Erythroblast (primary cell): ENCODE measurements at regions not wholly inside any gene's neighbourhood (a gene's known extent, or its start where the extent isn't known, plus 50 kb on each side); places are given as distances from the start of the nearest gene placed in this dataset.

ENCODE experiments used
- DNase-seq, 2 experiments: peaks; one replicate each; lab custom pipeline; 2025; lab: John Stamatoyannopoulos, UW
- GATA1 ChIP-seq: IDR thresholded peaks from 2 replicates; pipeline ENCODE4 v1.6.1; 2011; ENCODE audit warnings: low read depth, mild to moderate bottlenecking, control low read depth, low read length, moderate library complexity
- POLR2A ChIP-seq: IDR thresholded peaks from 2 replicates; pipeline ENCODE4 v1.6.1; 2011; ENCODE audit warnings: mild to moderate bottlenecking, low read length

DNA sequence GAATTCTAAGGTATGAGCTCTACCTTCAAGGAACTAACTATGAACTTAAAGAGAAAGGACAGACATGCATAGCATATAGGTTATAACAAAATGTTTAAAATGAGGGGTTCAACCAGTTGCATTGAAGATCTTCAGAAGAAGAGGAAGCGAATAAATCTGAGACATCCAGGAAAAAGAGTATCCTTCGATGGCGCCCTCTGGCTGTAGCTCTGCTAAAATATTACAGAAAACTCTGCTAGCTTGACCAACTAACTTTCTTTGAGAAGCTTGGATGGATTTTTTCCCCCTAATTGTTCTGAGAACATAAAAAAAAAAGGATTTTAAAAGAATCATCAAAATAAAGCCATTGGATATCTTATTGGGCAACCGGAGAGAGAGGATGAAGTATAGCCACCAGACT lies 659.9 kb upstream of the SOX9 start:
- DNase-seq: peak in 1 of 2 experiments; percentile 0
- no peak for TF ChIP-seq GATA1
- no peak for TF ChIP-seq POLR2A

DNA sequence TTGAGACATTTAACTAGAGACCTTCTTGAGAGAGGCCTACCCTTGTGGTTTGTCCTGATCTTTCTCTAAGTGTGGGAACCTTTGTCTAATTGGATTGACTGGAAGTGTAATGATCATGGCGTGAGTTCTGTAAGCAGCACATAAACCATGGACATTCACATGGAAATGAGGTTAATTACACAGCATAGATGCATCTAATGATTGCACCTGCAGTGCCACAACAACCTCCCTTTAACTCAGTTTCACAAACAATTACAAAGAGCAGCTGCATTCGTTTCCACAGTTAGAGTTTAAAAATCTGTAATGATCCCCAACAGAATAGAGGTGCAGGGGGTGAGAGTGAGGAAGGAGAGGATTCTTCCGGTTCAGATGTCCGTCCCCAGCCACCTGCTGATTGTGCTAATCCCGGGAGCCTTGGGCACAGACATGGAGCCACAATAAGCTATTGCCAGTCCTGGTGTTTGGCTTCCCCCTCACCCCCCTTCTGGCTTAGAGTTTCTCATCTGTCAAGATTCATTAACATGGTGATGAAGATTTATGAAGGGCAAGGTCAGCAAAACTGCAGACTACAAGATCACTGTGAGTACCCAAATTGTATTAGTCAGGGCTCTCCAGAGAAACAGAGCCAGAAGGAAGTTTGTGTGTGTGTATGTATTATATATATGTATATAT lies 659.2 kb upstream of the SOX9 start:
- DNase-seq: no peak
- TF ChIP-seq GATA1: no peak
- no peak for TF ChIP-seq POLR2A

DNA sequence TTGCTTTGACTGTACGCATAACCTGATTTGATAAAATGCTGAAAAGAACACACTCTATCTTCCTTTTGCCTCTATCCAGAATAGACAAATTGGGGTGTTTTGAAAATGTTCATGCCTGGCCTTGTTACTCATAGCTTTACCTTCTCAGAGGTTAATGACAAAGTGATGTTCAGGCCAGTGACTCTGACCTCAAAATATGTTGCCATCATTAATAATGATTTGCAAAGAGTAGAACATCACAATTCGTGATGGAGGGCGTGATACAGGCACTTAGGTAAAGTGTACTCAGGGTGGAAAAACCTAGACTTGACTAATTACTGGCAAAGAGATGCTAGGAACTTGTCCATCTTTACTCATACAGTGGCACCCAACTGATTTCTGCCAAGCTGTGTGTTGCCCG lies 656.6 kb upstream of the SOX9 start:
- DNase-seq: no peak
- no peak for TF ChIP-seq GATA1
- TF ChIP-seq POLR2A: no peak

DNA sequence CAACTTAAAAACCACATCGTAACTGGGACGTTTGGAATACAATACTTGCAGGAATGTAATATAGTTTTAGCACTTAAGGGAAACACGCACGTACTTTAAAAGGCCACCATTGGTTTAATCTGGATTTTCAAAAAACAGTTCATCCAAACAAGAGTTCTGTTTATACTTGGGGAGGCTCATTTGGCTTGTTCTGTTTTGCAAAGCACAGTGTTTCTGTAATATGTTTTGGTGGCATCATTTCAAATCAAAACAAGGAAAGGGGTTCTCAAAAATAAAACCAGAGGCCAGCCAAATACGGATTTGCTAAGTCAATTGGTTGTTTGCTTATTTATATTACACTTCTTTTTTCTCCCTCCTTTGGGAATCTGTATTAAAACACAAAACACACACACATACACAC lies 656.1 kb upstream of the SOX9 start:
- DNase-seq: no peak

DNA sequence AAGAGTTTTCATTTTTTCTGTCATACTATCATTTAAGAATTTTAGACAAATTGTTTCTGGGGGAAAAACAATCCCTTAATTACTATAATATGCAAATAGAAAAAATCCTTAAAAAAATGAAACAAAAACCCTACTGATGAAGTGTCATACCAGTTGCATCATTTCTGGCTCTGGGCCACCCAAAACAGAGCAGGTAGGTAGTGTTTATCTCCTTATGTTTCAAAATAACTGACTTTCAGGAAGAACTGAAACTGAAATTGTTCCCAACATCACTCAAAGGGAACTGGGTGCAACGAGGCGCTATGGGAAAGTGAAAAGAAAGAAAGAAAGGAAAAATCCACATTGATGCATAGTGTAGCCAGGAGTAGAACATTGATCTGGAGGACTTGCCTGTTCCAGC lies 653.1 kb upstream of the SOX9 start:
- TF ChIP-seq GATA1 (no peak), POLR2A (no peak)
- no peak for DNase-seq

More for the DNA sequence above, 656.1 kb upstream of the SOX9 start:
- no peak for TF ChIP-seq GATA1
- TF ChIP-seq POLR2A: no peak

DNA sequence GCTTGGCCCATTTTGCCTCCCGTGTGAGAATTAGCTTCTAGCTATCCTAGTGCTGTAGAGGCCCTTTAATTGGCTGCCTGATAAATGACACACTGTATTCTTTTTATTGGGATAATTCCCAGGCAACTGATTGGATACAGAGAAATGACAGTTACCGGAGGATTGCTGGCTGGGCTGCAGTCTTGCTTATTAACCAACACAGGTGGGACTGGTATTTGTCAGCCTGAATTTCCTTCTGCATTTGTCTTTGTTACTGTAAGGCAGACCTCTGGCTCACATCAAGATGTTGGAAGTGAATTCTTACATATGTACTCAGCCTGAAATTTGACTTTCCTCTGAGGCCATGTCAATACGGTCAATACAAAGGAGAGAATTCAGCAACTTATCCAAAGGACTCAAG lies 650.8 kb upstream of the SOX9 start:
- DNase-seq: no peak
- TF ChIP-seq GATA1 (no peak), POLR2A (no peak)

DNA sequence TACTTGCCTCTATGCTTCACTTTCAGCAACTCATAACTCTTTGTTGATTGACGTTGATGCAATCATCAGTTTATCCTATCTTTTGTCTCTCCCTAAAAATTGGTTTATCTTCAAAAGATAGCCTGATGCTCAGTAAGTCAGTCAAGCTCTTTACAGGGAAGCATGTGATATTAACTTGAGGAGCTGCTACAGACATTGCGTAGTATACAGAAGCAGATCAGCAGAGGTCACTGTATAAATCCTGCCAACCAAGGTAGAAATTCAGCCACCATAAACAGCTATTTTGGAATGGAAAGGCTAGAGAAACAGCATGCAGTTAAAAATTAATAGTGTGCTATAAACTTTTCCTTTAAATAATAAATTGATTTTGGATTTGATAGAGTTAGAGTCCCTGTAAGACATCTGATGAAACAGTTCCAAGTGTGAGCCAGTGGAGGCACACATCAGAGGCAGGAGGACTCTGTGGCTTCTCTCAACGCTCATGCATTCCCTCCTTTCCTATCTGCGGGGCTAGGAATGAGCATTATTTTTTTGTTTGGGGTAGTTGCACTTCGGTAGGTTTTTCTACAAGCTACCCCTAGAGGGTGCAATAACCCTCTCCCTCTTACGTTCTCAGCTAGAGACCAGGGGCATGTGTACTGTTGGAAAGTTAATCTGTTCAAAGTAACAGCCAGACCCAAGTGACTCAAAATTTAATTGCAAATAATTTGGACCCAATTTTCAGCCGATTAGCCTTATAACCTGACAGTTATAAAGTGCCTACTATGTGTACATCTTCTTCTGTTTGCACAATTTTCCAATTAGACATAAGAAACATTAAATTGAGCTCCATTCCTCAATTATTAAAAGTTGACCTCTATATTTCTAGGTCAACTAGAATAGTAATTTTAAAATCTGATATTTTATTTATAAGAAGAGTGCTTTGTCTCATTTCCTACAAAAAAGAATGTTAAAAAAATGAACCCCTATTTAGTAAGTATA lies 647.7 kb upstream of the SOX9 start:
- TF ChIP-seq POLR2A (no peak), GATA1 (no peak)
- peak; percentile 1 to 10 for DNase-seq

DNA sequence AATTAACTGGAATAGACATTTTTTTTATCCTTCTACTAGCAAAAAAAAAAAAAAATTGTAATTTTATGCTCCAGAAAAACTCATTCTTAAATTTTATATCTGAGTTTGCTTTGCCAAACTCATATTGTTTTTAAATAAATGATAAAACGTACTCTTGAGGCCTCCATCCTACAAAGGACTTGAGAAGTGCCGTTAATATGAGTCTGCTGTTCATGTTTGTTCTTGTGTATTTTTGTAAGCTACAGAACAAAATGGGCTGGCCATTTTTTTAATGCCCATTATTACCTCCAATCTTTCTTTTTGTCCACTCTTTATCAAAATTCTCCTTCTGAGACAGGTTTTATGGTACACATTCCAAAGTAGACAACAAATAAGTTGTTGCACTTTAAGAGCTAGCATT lies 643.5 kb upstream of the SOX9 start:
- TF ChIP-seq POLR2A (no peak), GATA1 (no peak)

DNA sequence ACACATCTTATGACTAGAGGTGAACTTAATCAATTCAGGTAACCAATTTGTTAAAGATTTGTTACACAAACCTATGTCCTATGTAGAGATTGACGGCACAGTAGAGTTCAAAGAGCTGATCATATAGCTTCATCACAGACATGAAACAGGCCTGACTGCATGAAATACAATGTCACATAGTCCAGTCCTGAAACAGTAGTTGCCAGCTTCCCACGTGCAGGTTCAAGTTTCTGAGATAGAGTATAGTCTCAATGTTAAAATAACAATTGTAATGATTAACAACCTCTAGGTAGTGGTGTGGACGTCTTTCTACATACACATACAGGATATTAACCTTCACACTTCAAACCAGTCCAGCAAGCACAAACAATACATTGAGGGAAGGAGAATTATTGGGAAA lies 640.7 kb upstream of the SOX9 start:
- DNase-seq: no peak
- TF ChIP-seq GATA1: no peak
- TF ChIP-seq POLR2A: no peak

More for the DNA sequence above, 643.5 kb upstream of the SOX9 start:
- DNase-seq: no peak

DNA sequence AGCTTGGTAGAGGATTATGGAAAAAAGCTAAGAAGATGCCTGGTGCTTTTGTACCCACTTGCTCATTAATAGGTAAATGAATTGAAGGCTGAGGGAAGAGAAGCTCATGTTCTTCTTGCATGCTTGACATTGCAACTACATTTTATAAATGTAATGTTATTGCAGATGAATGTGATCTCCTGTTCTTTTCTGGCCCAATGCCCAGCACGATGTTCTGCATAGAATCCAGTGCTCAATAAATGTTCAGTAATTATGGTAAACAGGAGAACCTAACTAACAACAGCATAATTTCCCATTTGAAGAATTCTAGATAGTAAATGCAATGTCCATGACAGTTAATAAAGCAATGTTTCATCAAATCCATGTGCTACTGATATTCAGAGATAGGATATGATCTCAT lies 638.2 kb upstream of the SOX9 start:
- DNase-seq: no peak
- TF ChIP-seq POLR2A (no peak), GATA1 (no peak)

DNA sequence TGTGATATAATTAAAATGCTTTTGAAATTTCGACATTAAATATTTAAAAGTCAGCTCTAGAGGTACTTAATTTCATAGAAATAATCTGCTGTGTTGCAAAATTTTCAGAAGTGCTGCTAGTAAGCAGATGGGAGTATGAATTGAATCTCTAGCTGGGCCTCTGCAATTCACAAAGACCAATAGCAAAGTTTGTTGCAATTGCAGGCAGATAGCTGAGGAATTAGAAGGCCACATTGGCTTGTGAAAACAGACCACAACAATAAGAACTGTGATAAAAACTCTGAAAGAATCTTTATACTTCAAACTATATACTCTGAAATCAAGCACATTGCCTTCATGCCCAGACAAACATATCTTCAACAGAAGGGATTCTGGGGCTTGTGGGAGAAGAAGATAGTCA lies 636.3 kb upstream of the SOX9 start:
- no peak for DNase-seq

DNA sequence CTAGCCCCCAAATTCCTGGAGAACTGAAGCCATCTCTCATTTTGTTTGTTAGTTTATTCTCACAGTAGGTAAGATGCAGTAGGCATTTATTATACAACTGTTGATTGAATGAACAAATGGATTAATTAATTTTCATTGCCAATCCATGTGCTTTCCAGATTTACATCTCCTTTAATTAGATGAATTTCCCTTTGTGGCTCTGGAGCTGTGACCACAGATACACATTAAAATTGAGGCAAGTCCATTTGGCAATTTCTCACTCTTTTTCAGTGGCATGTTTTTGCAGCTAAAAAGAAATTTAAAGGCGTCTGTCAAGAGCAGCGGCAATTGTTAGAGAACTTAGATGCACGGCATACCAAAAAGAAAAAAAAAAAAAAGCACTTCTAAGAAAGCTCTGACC lies 635.4 kb upstream of the SOX9 start:
- no peak for TF ChIP-seq GATA1
- TF ChIP-seq POLR2A: no peak
- DNase-seq: no peak

More for the DNA sequence above, 636.3 kb upstream of the SOX9 start:
- TF ChIP-seq GATA1 (no peak), POLR2A (no peak)

DNA sequence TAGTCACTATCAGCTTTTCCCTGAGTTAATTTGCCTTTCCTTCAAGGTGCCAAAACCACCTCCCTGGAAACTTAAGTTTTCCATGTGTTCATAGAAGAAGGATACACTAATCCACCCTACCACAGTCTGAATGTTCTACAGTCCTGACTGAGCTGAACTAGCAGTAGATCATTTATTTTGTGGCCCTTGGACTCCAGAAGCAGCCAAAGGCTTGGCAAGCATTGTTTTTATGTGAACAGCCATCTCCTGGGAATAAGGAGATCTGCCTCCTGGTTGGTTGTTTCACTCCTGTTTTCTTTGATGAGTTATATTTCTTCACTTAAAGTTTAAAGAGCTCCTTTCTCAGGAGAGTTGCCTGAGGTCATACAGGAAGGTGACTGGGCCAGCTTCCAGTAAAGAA lies 634.6 kb upstream of the SOX9 start:
- no peak for DNase-seq
- TF ChIP-seq POLR2A (no peak), GATA1 (no peak)

DNA sequence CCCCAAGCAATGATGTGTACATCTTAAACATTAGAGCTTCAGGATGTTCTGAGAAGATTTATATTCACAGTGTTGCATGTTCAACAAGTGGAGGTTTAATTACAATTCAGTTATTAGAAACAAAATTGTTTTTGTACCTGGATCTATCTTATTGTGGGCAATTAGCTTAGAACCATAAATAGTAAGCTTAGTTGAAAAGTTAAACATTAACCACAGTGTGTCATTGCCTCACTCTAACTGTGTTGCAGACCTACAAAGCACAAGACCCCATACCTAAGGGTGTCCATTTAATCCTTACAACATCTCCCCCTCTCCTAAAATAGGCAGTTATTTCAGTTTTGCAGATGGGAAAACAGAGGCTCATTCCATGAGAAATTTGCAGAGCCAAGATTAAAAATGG lies 632.0 kb upstream of the SOX9 start:
- TF ChIP-seq GATA1: no peak
- no peak for TF ChIP-seq POLR2A
- DNase-seq: no peak
